ENCODE measurements at regions not wholly inside any gene's neighbourhood (a gene's known extent, or its start where the extent isn't known, plus 50 kb on each side); places are given as distances from the start of the nearest gene placed in this dataset.

GRCh38 chr11:11782532-11783110 is 59.2 kb upstream of the USP47 start:
- TF ChIP-seq, protein P1, sequence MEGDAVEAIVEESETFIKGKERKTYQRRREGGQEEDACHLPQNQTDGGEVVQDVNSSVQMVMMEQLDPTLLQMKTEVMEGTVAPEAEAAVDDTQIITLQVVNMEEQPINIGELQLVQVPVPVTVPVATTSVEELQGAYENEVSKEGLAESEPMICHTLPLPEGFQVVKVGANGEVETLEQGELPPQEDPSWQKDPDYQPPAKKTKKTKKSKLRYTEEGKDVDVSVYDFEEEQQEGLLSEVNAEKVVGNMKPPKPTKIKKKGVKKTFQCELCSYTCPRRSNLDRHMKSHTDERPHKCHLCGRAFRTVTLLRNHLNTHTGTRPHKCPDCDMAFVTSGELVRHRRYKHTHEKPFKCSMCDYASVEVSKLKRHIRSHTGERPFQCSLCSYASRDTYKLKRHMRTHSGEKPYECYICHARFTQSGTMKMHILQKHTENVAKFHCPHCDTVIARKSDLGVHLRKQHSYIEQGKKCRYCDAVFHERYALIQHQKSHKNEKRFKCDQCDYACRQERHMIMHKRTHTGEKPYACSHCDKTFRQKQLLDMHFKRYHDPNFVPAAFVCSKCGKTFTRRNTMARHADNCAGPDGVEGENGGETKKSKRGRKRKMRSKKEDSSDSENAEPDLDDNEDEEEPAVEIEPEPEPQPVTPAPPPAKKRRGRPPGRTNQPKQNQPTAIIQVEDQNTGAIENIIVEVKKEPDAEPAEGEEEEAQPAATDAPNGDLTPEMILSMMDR (IDR thresholded peaks at IDR 0.05): no peak
- TF ChIP-seq POLR2A (IDR thresholded peaks at IDR 0.05): no peak
